Kidney capillary endothelial cell (primary cell): ENCODE measurements at regions not wholly inside any gene's neighbourhood (a gene's known extent, or its start where the extent isn't known, plus 50 kb on each side); places are given as distances from the start of the nearest gene placed in this dataset.

Experiments
- DNase-seq: peaks from one replicate; pipeline ENCODE4 v3.0.0-alpha.2; 2018; ENCODE audit warnings: low spot score

GRCh38 chr21:26784974-26785373, 60.2 kb downstream of the ADAMTS1 start:
- no peak for DNase-seq

GRCh38 chr21:26783466-26784195, 61.6 kb downstream of the ADAMTS1 start:
- DNase-seq: no peak

- DNase-seq: no peak
These were observed 62.5 kb downstream of the ADAMTS1 start for GRCh38 chr21:26782747-26783146.

GRCh38 chr21:26782331-26782730, 62.9 kb downstream of the ADAMTS1 start:
- DNase-seq: no peak

GRCh38 chr21:26781331-26781730, 63.9 kb downstream of the ADAMTS1 start:
- DNase-seq: no peak

- no peak for DNase-seq
These were observed 68.0 kb downstream of the ADAMTS1 start for GRCh38 chr21:26777166-26777565.

GRCh38 chr21:26776310-26777021, 68.7 kb downstream of the ADAMTS1 start:
- DNase-seq: no peak

- DNase-seq: no peak
These were observed 72.2 kb downstream of the ADAMTS1 start for GRCh38 chr21:26773058-26773457.

- peak; percentile 50 for DNase-seq
These were observed 75.5 kb downstream of the ADAMTS1 start for GRCh38 chr21:26769613-26770188.

- no peak for DNase-seq
These were observed 78.3 kb downstream of the ADAMTS1 start for GRCh38 chr21:26766826-26767325.

GRCh38 chr21:26761174-26761915, 83.9 kb downstream of the ADAMTS1 start:
- DNase-seq: no peak

GRCh38 chr21:26759731-26760130, 85.5 kb downstream of the ADAMTS1 start:
- DNase-seq: no peak

GRCh38 chr21:26758083-26758880, 86.9 kb downstream of the ADAMTS1 start:
- DNase-seq: no peak

GRCh38 chr21:26756491-26757159, 88.6 kb downstream of the ADAMTS1 start:
- DNase-seq: no peak

- DNase-seq: no peak
These were observed 90.4 kb downstream of the ADAMTS1 start for GRCh38 chr21:26754853-26755252.

- DNase-seq: no peak
These were observed 91.4 kb downstream of the ADAMTS1 start for GRCh38 chr21:26753822-26754221.

- DNase-seq: no peak
These were observed 92.4 kb downstream of the ADAMTS1 start for GRCh38 chr21:26752849-26753248.

GRCh38 chr21:26751305-26751704, 93.9 kb downstream of the ADAMTS1 start:
- DNase-seq: no peak

- no peak for DNase-seq
These were observed 97.1 kb downstream of the ADAMTS1 start for GRCh38 chr21:26748066-26748465.

GRCh38 chr21:26747216-26747615, 98.0 kb downstream of the ADAMTS1 start:
- no peak for DNase-seq

GRCh38 chr21:26743524-26743923, 101.7 kb downstream of the ADAMTS1 start:
- no peak for DNase-seq
